KMS-11 (cell line): ENCODE measurements at regions not wholly inside any gene's neighbourhood (a gene's known extent, or its start where the extent isn't known, plus 50 kb on each side); places are given as distances from the start of the nearest gene placed in this dataset.

Experiments
- H2AFZ ChIP-seq: fragments of 200-600 bp; sonication (generic); 2 replicates; pipeline ENCODE4 v1.6.1; 2016; ENCODE audit warnings: antibody characterized with exemption, mixed run types, low read depth
- H3K27ac ChIP-seq: fragments of 200-600 bp; sonication (generic); 2 replicates; pipeline ENCODE4 v1.6.1; 2016; ENCODE audit warnings: mild to moderate bottlenecking, mixed run types
- H3K27me3 ChIP-seq: fragments of 200-600 bp; sonication (generic); 2 replicates; pipeline ENCODE4 v1.6.1; 2017; ENCODE audit warnings: mild to moderate bottlenecking, low read depth, mixed run types, moderate library complexity; ENCODE audit not compliant: insufficient read depth
- H3K36me3 ChIP-seq: fragments of 200-600 bp; sonication (generic); 2 replicates; pipeline ENCODE4 v1.6.1; 2017; ENCODE audit warnings: mild to moderate bottlenecking, mixed run types; ENCODE audit not compliant: insufficient read depth
- H3K4me1 ChIP-seq: fragments of 200-600 bp; sonication (generic); 2 replicates; pipeline ENCODE4 v1.6.1; 2016; ENCODE audit warnings: mild to moderate bottlenecking, low read depth, mixed run types; ENCODE audit not compliant: poor library complexity, severe bottlenecking
- H3K4me2 ChIP-seq: fragments of 200-600 bp; sonication (generic); 2 replicates; pipeline ENCODE4 v1.7.0; 2016; ENCODE audit warnings: mild to moderate bottlenecking, mixed run types
- H3K4me3 ChIP-seq: fragments of 200-600 bp; sonication (generic); IDR thresholded peaks from 2 replicates; pipeline ENCODE4 v1.6.1; 2017; ENCODE audit warnings: low read depth, low read length, mixed read lengths; ENCODE audit not compliant: insufficient read depth
- H3K79me2 ChIP-seq: fragments of 200-600 bp; sonication (generic); 2 replicates; pipeline ENCODE4 v1.6.1; 2016; ENCODE audit warnings: low read depth, mixed run types; ENCODE audit not compliant: insufficient read depth
- H3K9ac ChIP-seq: fragments of 200-600 bp; sonication (generic); 2 replicates; pipeline ENCODE4 v1.6.1; 2016; ENCODE audit warnings: mild to moderate bottlenecking, mixed run types
- H4K20me1 ChIP-seq: fragments of 200-600 bp; sonication (generic); 2 replicates; pipeline ENCODE4 v1.6.1; 2016; ENCODE audit warnings: mild to moderate bottlenecking, mixed run types; ENCODE audit not compliant: insufficient read depth
- CTCF ChIP-seq: fragments of 200-600 bp; sonication (generic); conservative IDR thresholded peaks from 2 replicates; pipeline ENCODE4 v1.6.1; 2017; ENCODE audit warnings: low read depth, mild to moderate bottlenecking, antibody characterized with exemption, low read length, moderate library complexity, mixed read lengths

- H3K4me1 ChIP-seq: no peaks in the 10 kb centered on the region
- no peaks in the 10 kb centered on the region for H4K20me1 ChIP-seq
- no peak for TF ChIP-seq CTCF
- H3K9ac ChIP-seq: no peak overlapping the region
- no peak overlapping the region for H3K4me3 ChIP-seq
- no peaks in the 10 kb centered on the region for H3K36me3 ChIP-seq
- H3K4me2 ChIP-seq: no peak overlapping the region
- H3K27me3 ChIP-seq: no peaks in the 10 kb centered on the region
- H3K27ac ChIP-seq: no peak overlapping the region
- no peaks in the 10 kb centered on the region for H3K79me2 ChIP-seq
- H2AFZ ChIP-seq: no peak overlapping the region
Measured at GRCh38 chr3:177249203-177249602, 51.9 kb upstream of the TBL1XR1 start.

- H3K9ac ChIP-seq: no peak overlapping the region
- H3K79me2 ChIP-seq: no peaks in the 10 kb centered on the region
- H3K27me3 ChIP-seq: no peaks in the 10 kb centered on the region
- no peak overlapping the region for H2AFZ ChIP-seq
- H3K4me3 ChIP-seq: no peak overlapping the region
- H3K4me2 ChIP-seq: no peak overlapping the region
- H3K4me1 ChIP-seq: no peaks in the 10 kb centered on the region
- TF ChIP-seq CTCF: no peak
- H4K20me1 ChIP-seq: no peaks in the 10 kb centered on the region
- H3K27ac ChIP-seq: no peak overlapping the region
- H3K36me3 ChIP-seq: no peaks in the 10 kb centered on the region
Measured at GRCh38 chr3:177250151-177250550, 52.9 kb upstream of the TBL1XR1 start.

- Histone ChIP-seq H3K79me2 (no peaks in the 10 kb centered on the region), H4K20me1 (no peaks in the 10 kb centered on the region), H3K4me1 (no peaks in the 10 kb centered on the region), H3K4me3 (no peak overlapping the region), H3K27me3 (no peaks in the 10 kb centered on the region), H2AFZ (no peak overlapping the region), H3K9ac (no peak overlapping the region), H3K4me2 (no peak overlapping the region), H3K27ac (no peak overlapping the region), H3K36me3 (no peaks in the 10 kb centered on the region)
- TF ChIP-seq CTCF: no peak
Measured at GRCh38 chr3:177251755-177252154, 54.5 kb upstream of the TBL1XR1 start.

GRCh38 chr3:177257006-177257405, 59.7 kb upstream of the TBL1XR1 start:
- H3K9ac ChIP-seq: no peak overlapping the region
- no peak overlapping the region for H3K27ac ChIP-seq
- H3K4me2 ChIP-seq: no peak overlapping the region
- H3K4me1 ChIP-seq: no peaks in the 10 kb centered on the region
- no peak overlapping the region for H2AFZ ChIP-seq
- no peak for TF ChIP-seq CTCF
- no peaks in the 10 kb centered on the region for H3K79me2 ChIP-seq
- no peaks in the 10 kb centered on the region for H3K36me3 ChIP-seq
- H3K27me3 ChIP-seq: no peaks in the 10 kb centered on the region
- no peaks in the 10 kb centered on the region for H4K20me1 ChIP-seq
- no peak overlapping the region for H3K4me3 ChIP-seq

GRCh38 chr3:177257625-177258024, 60.3 kb upstream of the TBL1XR1 start:
- H2AFZ ChIP-seq: no peak overlapping the region
- no peak overlapping the region for H3K4me2 ChIP-seq
- no peaks in the 10 kb centered on the region for H3K79me2 ChIP-seq
- H4K20me1 ChIP-seq: no peaks in the 10 kb centered on the region
- H3K27me3 ChIP-seq: no peaks in the 10 kb centered on the region
- H3K4me1 ChIP-seq: no peaks in the 10 kb centered on the region
- H3K4me3 ChIP-seq: no peak overlapping the region
- no peak overlapping the region for H3K9ac ChIP-seq
- H3K36me3 ChIP-seq: no peaks in the 10 kb centered on the region
- no peak for TF ChIP-seq CTCF
- no peak overlapping the region for H3K27ac ChIP-seq
